ENCODE measurements at regions not wholly inside any gene's neighbourhood (a gene's known extent, or its start where the extent isn't known, plus 50 kb on each side); places are given as distances from the start of the nearest gene placed in this dataset.

DNA sequence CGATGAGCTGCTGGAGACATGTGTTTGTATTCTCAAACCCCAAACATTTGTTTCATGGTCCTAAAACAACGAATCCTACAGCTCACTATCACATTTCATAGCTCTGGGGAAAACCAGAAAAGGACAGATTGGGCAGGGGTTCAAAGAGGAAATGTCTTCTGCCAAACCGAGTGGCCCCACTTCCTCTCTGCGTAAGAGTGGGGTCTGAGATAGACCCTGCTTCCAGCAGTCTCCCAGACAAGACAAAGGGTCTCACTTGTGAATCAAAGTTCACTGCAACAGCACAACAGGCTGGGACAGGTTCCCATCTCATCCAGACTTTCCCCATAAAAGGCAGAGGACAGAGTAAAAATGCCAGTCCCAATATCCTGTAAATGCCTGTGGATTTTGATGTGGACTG lies 276.2 kb upstream of the SLC24A2 start:
- no peak for TF ChIP-seq RXRA (IDR thresholded peaks at IDR 0.05; ENCODE audit: insufficient read depth, low read depth, low read length)
- no peak for TF ChIP-seq MAFK (IDR thresholded peaks at IDR 0.05; ENCODE audit: low read depth, low read length)
- no peak for TF ChIP-seq CBX5 (IDR thresholded peaks at IDR 0.05; ENCODE audit: low read depth, low read length)
- no peak for TF ChIP-seq TEAD4 (IDR thresholded peaks at IDR 0.05; ENCODE audit: low read depth, low read length)
- TF ChIP-seq TAF7 (optimal IDR thresholded peaks at IDR 0.05; ENCODE audit: borderline replicate concordance, low read depth, low read length) = no peak
- no peak for TF ChIP-seq CREB1 (IDR thresholded peaks at IDR 0.05)
- H2BK15ac ChIP-seq (ENCODE audit: low read length) = no peak overlapping the region
- H2BK5ac ChIP-seq (ENCODE audit: low read depth, low read length) = no peak overlapping the region
- DNase-seq (ENCODE audit: low read depth in 1 of 2, low spot score in 2 of 2) (no peak), FAIRE-seq (no peak)
- no peak overlapping the region for H2BK20ac ChIP-seq (ENCODE audit: low read length)
- ChIA-PET CTCF (ENCODE audit: partially characterized antibody) (interaction anchor here (1.1 kb wide), 1 partner anchor 138 kb away, joined by 4 read pairs; no protein-coding TSS in a partner anchor), POLR2A (ENCODE audit: partially characterized antibody) (no interaction called here)
- H4K91ac ChIP-seq (replicated peaks; ENCODE audit: insufficient read length, low read length) = no peak overlapping the region
- H3K14ac ChIP-seq (ENCODE audit: insufficient read length) = no peak overlapping the region
- H2BK12ac ChIP-seq (ENCODE audit: low read depth, low read length) = no peak overlapping the region
- 93% methylated on average over 4 of the region's 4 CpGs; no CpG with 5 or more reads in 1 of the 2 experiments for WGBS, 2 experiments (ENCODE audit: extremely low coverage in 1 of 2, insufficient coverage in 1 of 2, insufficient read length in 1 of 2, insufficient replicate concordance in 2 of 2, low coverage in 1 of 2, low lambda C conversion rate in 2 of 2, missing lambda C conversion rate in 1 of 2)
- H4K20me1 ChIP-seq (replicated peaks in 1 of 2; ENCODE audit: control insufficient read depth in 1 of 2, insufficient read depth in 2 of 2, low read length in 2 of 2) = no peaks in the 10 kb centered on the region
- H3K4me1 ChIP-seq (replicated peaks in 1 of 4; ENCODE audit: control insufficient read depth in 3 of 4, insufficient read depth in 4 of 4, low read length in 3 of 4) = no peaks in the 10 kb centered on the region
- H3K56ac ChIP-seq (replicated peaks; ENCODE audit: insufficient read length, low read depth, low read length) = no peak overlapping the region
- H3K4me2 ChIP-seq (ENCODE audit: insufficient read depth in 1 of 2, low read depth in 2 of 2, low read length in 2 of 2) = no peak overlapping the region
- H2AK5ac ChIP-seq (ENCODE audit: low read depth, low read length) = no peak overlapping the region
- no peak overlapping the region for H2BK120ac ChIP-seq (replicated peaks; ENCODE audit: low read depth, low read length)
- no peaks in the 10 kb centered on the region for H3K79me1 ChIP-seq (ENCODE audit: low read depth, low read length)
- 0 out of 2 replicates have a peak overlapping the region, but pooled peaks have one; percentile 24 for H2AFZ ChIP-seq (ENCODE audit: low read length)
- H3K23ac ChIP-seq (ENCODE audit: insufficient read length) = no peak overlapping the region
- no peak overlapping the region for H4K8ac ChIP-seq (ENCODE audit: extremely low read depth, insufficient read depth, low read length)
- no peak overlapping the region for H4K5ac ChIP-seq (ENCODE audit: insufficient read length, low read depth, low read length)
- no peaks in the 10 kb centered on the region for H3K36me3 ChIP-seq (ENCODE audit: control insufficient read depth in 2 of 4, insufficient read depth in 4 of 4, low read length in 3 of 4)
- H3K4me3 ChIP-seq (ENCODE audit: extremely low read depth in 1 of 4, insufficient read depth in 2 of 4, low read depth in 3 of 4, low read length in 4 of 4) = no peak overlapping the region
- H3K27ac ChIP-seq (ENCODE audit: low read depth, low read length) = no peak overlapping the region
- no peaks in the 10 kb centered on the region for H3K23me2 ChIP-seq (ENCODE audit: low read depth, low read length)
- no peaks in the 10 kb centered on the region for H3K9me3 ChIP-seq (ENCODE audit: insufficient read depth in 2 of 2, low read depth in 1 of 2, low read length in 1 of 2)
- no peaks in the 10 kb centered on the region for H3K79me2 ChIP-seq (ENCODE audit: control insufficient read depth in 1 of 2, insufficient read depth in 2 of 2, low read length in 2 of 2)
- H3K4ac ChIP-seq (replicated peaks; ENCODE audit: insufficient read length, low read depth, low read length) = no peak overlapping the region
- H3K9ac ChIP-seq (replicated peaks in 1 of 4; ENCODE audit: extremely low read depth in 1 of 4, low read depth in 3 of 4, low read length in 3 of 4) = no peak overlapping the region
- no peak overlapping the region for H3K18ac ChIP-seq (ENCODE audit: extremely low read depth, low read length)
- H3K27me3 ChIP-seq (replicated peaks in 1 of 4; ENCODE audit: control insufficient read depth in 3 of 4, extremely low read depth in 1 of 4, insufficient read depth in 3 of 4, low read length in 3 of 4) = no peaks in the 10 kb centered on the region

All from H1 (cell line).